Suprapubic skin (tissue), 4 donors: ENCODE measurements at regions not wholly inside any gene's neighbourhood (a gene's known extent, or its start where the extent isn't known, plus 50 kb on each side); places are given as distances from the start of the nearest gene placed in this dataset.

Experiments
- POLR2A ChIP-seq, 2 donors: fragments of 450-650 bp; IDR thresholded peaks; one replicate each; pipeline ENCODE4 v1.6.1; 2017; ENCODE audit warnings: antibody characterized with exemption in 2 of 2, mild to moderate bottlenecking in 2 of 2, moderate library complexity in 2 of 2
- POLR2AphosphoS5 ChIP-seq, 3 donors: sonication (generic); formaldehyde crosslinking; IDR thresholded peaks; one replicate each; pipeline ENCODE4 v1.6.1; 2017; ENCODE audit warnings: antibody characterized with exemption in 3 of 3
- TF ChIP-seq, protein P1 (sequence below), 2 donors: fragments of 200-600 bp in 1 of 2; fragments of 450-650 bp in 1 of 2; sonication (generic) in 1 of 2; IDR thresholded peaks; one replicate each; pipeline ENCODE4 v1.5.1; 2016 to 2019; ENCODE audit warnings: antibody characterized with exemption in 2 of 2, mild to moderate bottlenecking in 1 of 2, moderate library complexity in 1 of 2

DNA sequence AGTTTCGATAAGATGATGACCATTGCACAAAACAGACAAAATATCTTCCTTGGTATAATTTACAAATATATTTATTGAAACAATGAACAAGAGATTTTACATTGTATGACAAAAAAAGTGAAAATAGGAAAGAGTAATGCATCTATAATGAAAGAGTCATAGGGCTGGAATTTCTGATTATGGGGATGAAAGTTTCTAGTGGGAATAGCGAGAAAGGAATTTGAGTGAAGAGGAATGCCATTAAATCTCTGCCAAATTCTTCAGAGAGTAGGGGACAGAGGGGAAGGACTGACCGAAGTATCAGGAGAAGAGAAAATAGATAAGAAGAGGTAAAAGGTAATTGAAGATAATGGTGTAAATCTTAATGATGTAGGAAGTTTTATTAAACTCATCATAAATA lies 125.4 kb downstream of the VGLL3 start:
- TF ChIP-seq, protein P1, sequence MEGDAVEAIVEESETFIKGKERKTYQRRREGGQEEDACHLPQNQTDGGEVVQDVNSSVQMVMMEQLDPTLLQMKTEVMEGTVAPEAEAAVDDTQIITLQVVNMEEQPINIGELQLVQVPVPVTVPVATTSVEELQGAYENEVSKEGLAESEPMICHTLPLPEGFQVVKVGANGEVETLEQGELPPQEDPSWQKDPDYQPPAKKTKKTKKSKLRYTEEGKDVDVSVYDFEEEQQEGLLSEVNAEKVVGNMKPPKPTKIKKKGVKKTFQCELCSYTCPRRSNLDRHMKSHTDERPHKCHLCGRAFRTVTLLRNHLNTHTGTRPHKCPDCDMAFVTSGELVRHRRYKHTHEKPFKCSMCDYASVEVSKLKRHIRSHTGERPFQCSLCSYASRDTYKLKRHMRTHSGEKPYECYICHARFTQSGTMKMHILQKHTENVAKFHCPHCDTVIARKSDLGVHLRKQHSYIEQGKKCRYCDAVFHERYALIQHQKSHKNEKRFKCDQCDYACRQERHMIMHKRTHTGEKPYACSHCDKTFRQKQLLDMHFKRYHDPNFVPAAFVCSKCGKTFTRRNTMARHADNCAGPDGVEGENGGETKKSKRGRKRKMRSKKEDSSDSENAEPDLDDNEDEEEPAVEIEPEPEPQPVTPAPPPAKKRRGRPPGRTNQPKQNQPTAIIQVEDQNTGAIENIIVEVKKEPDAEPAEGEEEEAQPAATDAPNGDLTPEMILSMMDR (IDR thresholded peaks at IDR 0.05) = no peak
- TF ChIP-seq POLR2A (IDR thresholded peaks at IDR 0.05) (no peak), POLR2AphosphoS5 (IDR thresholded peaks at IDR 0.05) (no peak)
